IMR-90 (cell line): ENCODE measurements at regions not wholly inside any gene's neighbourhood (a gene's known extent, or its start where the extent isn't known, plus 50 kb on each side); places are given as distances from the start of the nearest gene placed in this dataset.

Experiments
- ATAC-seq: fragments of 200-7000 bp; cut with Tn5 transposase; 2 replicates; pipeline ENCODE4 v1.9.1; 2020; ENCODE audit warnings: low read depth, mild to moderate bottlenecking, moderate library complexity
- BruUV-seq: library from RNA; stranded (reverse); fragments of 400-500 nt; replicated peaks from 2 replicates; lab custom pipeline; 2021; lab: Mats Ljungman, UMichigan
- CTCF ChIA-PET: fragments of 300-600 bp; formaldehyde crosslinking; extraction: SDS; loops from one replicate; lab custom pipeline; 2021; ENCODE audit warnings: antibody characterized with exemption; lab: Yijun Ruan, JAX
- POLR2A ChIA-PET: fragments of 300-600 bp; sonication (Branson Sonifier 250); formaldehyde crosslinking; loops from one replicate; lab custom pipeline; 2022; ENCODE audit warnings: antibody characterized with exemption; ENCODE audit not compliant: unreplicated experiment; lab: Charles Lee
- DNase-seq: peaks from one replicate; pipeline ENCODE4 v3.0.0; 2013
- H2AFZ ChIP-seq: replicated peaks from 2 replicates; pipeline ENCODE3; 2013; ENCODE audit warnings: low read length, mild to moderate bottlenecking; ENCODE audit not compliant: poor library complexity
- H2AK5ac ChIP-seq: 2 replicates; pipeline ENCODE4 v1.6.1; 2013; ENCODE audit warnings: low read depth, low read length, inconsistent platforms
- H2AK9ac ChIP-seq: replicated peaks from 2 replicates; pipeline ENCODE3; 2013; ENCODE audit warnings: mild to moderate bottlenecking, low read depth, low read length, moderate library complexity; ENCODE audit not compliant: poor library complexity
- H2BK120ac ChIP-seq: 2 replicates; pipeline ENCODE4 v1.6.1; 2013; ENCODE audit warnings: low read depth, low read length, inconsistent platforms
- H2BK15ac ChIP-seq: 3 replicates; pipeline ENCODE4 v1.6.1; 2013; ENCODE audit warnings: low read depth, low read length, inconsistent platforms
- H2BK20ac ChIP-seq: 2 replicates; pipeline ENCODE4 v1.6.1; 2013; ENCODE audit warnings: low read depth, mild to moderate bottlenecking, inconsistent platforms, low read length, moderate library complexity
- H2BK5ac ChIP-seq: 2 replicates; pipeline ENCODE4 v1.6.1; 2013; ENCODE audit warnings: mild to moderate bottlenecking, low read depth, low read length, inconsistent platforms; ENCODE audit not compliant: poor library complexity, severe bottlenecking
- H3K14ac ChIP-seq: replicated peaks from 2 replicates; pipeline ENCODE4 v1.6.1; 2013; ENCODE audit warnings: low read depth, low read length, inconsistent platforms
- H3K18ac ChIP-seq: 2 replicates; pipeline ENCODE4 v1.6.1; 2013; ENCODE audit warnings: low read depth, low read length, control low read depth
- H3K23ac ChIP-seq: 2 replicates; pipeline ENCODE4 v1.6.1; 2013; ENCODE audit warnings: low read depth, low read length, inconsistent platforms
- H3K27ac ChIP-seq: 2 replicates; pipeline ENCODE4 v1.5.1; 2013; ENCODE audit warnings: mild to moderate bottlenecking, control low read depth, low read length; ENCODE audit not compliant: insufficient read depth
- H3K27me3 ChIP-seq: 2 replicates; pipeline ENCODE4 v1.6.1; 2013; ENCODE audit warnings: low read length; ENCODE audit not compliant: control insufficient read depth, insufficient read depth
- H3K36me3 ChIP-seq: 2 replicates; pipeline ENCODE4 v1.6.1; 2013; ENCODE audit warnings: low read length, mixed read lengths; ENCODE audit not compliant: control insufficient read depth, insufficient read depth
- H3K4ac ChIP-seq: 2 replicates; pipeline ENCODE4 v1.6.1; 2013; ENCODE audit warnings: low read depth, low read length, inconsistent platforms
- H3K4me1 ChIP-seq: 2 replicates; pipeline ENCODE4 v1.6.1; 2013; ENCODE audit warnings: low read length, mixed read lengths; ENCODE audit not compliant: control insufficient read depth, insufficient read depth
- H3K4me2 ChIP-seq: 2 replicates; pipeline ENCODE4 v1.6.1; 2013; ENCODE audit warnings: low read depth, mild to moderate bottlenecking, control low read depth, low read length, moderate library complexity
- H3K4me3 ChIP-seq: 2 replicates; pipeline ENCODE4 v1.5.1; 2013; ENCODE audit warnings: low read depth, mild to moderate bottlenecking, control low read depth, low read length, moderate library complexity; ENCODE audit not compliant: insufficient read depth
- H3K56ac ChIP-seq: 2 replicates; pipeline ENCODE4 v1.6.1; 2013; ENCODE audit warnings: low read length, inconsistent platforms; ENCODE audit not compliant: insufficient read depth; ENCODE audit errors: extremely low read depth
- H3K79me1 ChIP-seq, 2 experiments: 2 replicates each; pipeline ENCODE4 v1.6.1; 2013; ENCODE audit warnings: low read length in 2 of 2, inconsistent platforms in 1 of 2, low read depth in 1 of 2
- H3K9ac ChIP-seq: 2 replicates; pipeline ENCODE4 v1.6.1; 2013; ENCODE audit warnings: low read depth, low read length, control low read depth
- H3K9me1 ChIP-seq: 2 replicates; pipeline ENCODE4 v1.6.1; 2013; ENCODE audit warnings: low read length, inconsistent platforms; ENCODE audit not compliant: insufficient read depth
- H3K9me3 ChIP-seq: 2 replicates; pipeline ENCODE4 v1.6.1; 2013; ENCODE audit warnings: low read length; ENCODE audit not compliant: control insufficient read depth, insufficient read depth
- H4K20me1 ChIP-seq: 2 replicates; pipeline ENCODE4 v1.6.1; 2013; ENCODE audit warnings: low read length, inconsistent platforms; ENCODE audit not compliant: insufficient read depth
- H4K5ac ChIP-seq: 2 replicates; pipeline ENCODE4 v1.6.1; 2013; ENCODE audit warnings: mild to moderate bottlenecking, low read depth, low read length, control low read depth
- H4K8ac ChIP-seq, 2 experiments: 2 replicates each; pipeline ENCODE4 v1.6.1; 2013; ENCODE audit warnings: low read depth in 2 of 2, low read length in 2 of 2, control low read depth in 1 of 2, inconsistent platforms in 1 of 2
- H4K91ac ChIP-seq: 2 replicates; pipeline ENCODE4 v1.6.1; 2013; ENCODE audit warnings: low read depth, low read length, inconsistent platforms; ENCODE audit not compliant: insufficient read depth
- BHLHE40 ChIP-seq: fragments of 150-350 bp; IDR thresholded peaks from 2 replicates; pipeline ENCODE4 v1.6.1; 2016; ENCODE audit warnings: mild to moderate bottlenecking, low read depth, low read length
- CEBPB ChIP-seq: IDR thresholded peaks from 2 replicates; pipeline ENCODE4 v1.6.1; 2012; ENCODE audit warnings: low read depth, low read length, improper control_type of control experiment
- WGBS, 2 experiments: methylation state at CpG; one replicate each; pipeline versions ENCODE4 v1.1.5 to v1.1.7; 2013; ENCODE audit warnings: missing lambda C conversion rate in 2 of 2; ENCODE audit not compliant: insufficient read length in 1 of 2; ENCODE audit errors: extremely low coverage in 2 of 2; 5-methylcytosine and 5-hydroxymethylcytosine counted together
- dilution Hi-C: fragments of 300-500 bp; cut with HindIII; formaldehyde crosslinking; loops from one replicate; pipeline ENCODE4 v1.14.3; 2018; ENCODE audit warnings: low sequenced_read_pairs; ENCODE audit not compliant: unreplicated experiment
- in situ Hi-C: fragments of 300-500 bp; cut with MboI; formaldehyde crosslinking; loops from 3 replicates; pipeline ENCODE4 v1.14.3; 2019; ENCODE audit warnings: low sequenced_read_pairs, inconsistent platforms, mixed read lengths
- intact Hi-C: fragments of 100-400 bp; cut with micrococcal nuclease; formaldehyde crosslinking; loops from 2 replicates; pipeline ENCODE4 v1.10.0; 2022
- TF ChIP-seq, protein P1 (sequence below): fragments of 150-350 bp; IDR thresholded peaks from 2 replicates; pipeline ENCODE4 v1.6.1; 2017; ENCODE audit warnings: mild to moderate bottlenecking, antibody characterized with exemption, low read length, low read depth

DNA sequence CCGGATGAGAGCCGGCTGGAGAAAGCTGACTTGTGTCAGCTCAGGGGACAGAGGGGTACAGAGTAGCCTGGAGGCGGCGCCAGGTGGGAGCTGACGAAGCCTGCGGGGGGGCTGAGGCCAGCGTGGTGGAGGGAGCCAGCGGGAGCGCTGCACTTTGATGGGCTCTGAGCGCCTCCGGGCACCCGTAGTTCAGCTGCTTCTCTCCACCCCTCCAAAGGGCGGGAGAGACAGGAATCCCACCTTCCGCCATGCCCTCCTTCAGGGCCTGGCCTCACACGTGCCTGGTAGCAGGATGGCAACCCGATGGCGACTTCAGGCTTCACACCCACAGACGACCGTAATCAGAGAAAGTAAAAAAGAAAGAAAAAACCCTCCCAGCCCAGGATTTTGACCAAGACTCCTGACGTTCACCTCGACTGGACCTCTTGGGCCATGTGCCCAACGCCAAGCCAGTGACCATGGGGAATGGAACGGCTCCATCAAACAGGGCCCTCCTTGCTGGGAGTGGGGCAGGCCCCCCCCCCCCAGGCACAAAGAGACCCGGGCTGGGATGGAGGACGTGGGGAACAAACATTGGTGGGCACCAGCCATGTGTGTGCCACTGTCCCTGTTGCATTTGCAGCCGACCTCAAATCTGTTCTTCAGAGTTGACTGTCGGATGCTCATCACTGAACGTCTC lies 60.7 kb upstream of the ASAP2 start:
- no peak overlapping the region for H3K56ac ChIP-seq
- no peak overlapping the region for H3K4me3 ChIP-seq
- H3K4ac ChIP-seq = peak overlapping the region; percentile 53
- H3K27me3 ChIP-seq = no peaks in the 10 kb centered on the region
- no peak overlapping the region for H2BK20ac ChIP-seq
- no peak overlapping the region for H3K9ac ChIP-seq
- peak overlapping the region; percentile 5 for H2AK9ac ChIP-seq
- H3K4me2 ChIP-seq = no peak overlapping the region
- no peak overlapping the region; a peak in 1 of 4 replicates for H4K8ac ChIP-seq
- no peaks in the 10 kb centered on the region for H4K20me1 ChIP-seq
- H3K18ac ChIP-seq = no peak overlapping the region
- H3K9me3 ChIP-seq = no peaks in the 10 kb centered on the region
- H3K14ac ChIP-seq = 0 out of 2 replicates have a peak overlapping the region, but pooled peaks have one; percentile 3
- H3K36me3 ChIP-seq = no peaks in the 10 kb centered on the region
- TF ChIP-seq BHLHE40 (no peak), CEBPB (no peak)
- TF ChIP-seq, protein P1, sequence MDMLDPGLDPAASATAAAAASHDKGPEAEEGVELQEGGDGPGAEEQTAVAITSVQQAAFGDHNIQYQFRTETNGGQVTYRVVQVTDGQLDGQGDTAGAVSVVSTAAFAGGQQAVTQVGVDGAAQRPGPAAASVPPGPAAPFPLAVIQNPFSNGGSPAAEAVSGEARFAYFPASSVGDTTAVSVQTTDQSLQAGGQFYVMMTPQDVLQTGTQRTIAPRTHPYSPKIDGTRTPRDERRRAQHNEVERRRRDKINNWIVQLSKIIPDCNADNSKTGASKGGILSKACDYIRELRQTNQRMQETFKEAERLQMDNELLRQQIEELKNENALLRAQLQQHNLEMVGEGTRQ = no peak
- no peak overlapping the region; the same call in 1 of the 2 replicates for H4K5ac ChIP-seq
- H2AK5ac ChIP-seq = peak overlapping the region; percentile 84
- H2BK15ac ChIP-seq = peak overlapping the region; percentile 47; the same call in 2 of the 3 replicates
- H2BK5ac ChIP-seq = no peak overlapping the region
- H3K4me1 ChIP-seq = peaks cover 19% of the 10 kb centered on the region
- intact Hi-C loops (loop anchor here (10.0 kb wide), 1 partner anchor 489 kb away; the partner anchor contains the start of gene YWHAQ), dilution Hi-C loops (no loop called here), in situ Hi-C loops (loop anchor here (10.0 kb wide), 2 partner anchors 189 to 229 kb away; no protein-coding TSS in a partner anchor)
- ChIA-PET POLR2A (no interaction called here), CTCF (no interaction called here)
- BruUV-seq = no TSS peak
- no peak overlapping the region for H2AFZ ChIP-seq
- peak overlapping the region; percentile 25; the same call in 1 of the 2 replicates for H4K91ac ChIP-seq
- H2BK120ac ChIP-seq = peak overlapping the region; percentile 80; the same call in 1 of the 2 replicates
- peaks cover 0 to 9% of the 10 kb centered on the region in 2 experiments; a peak in 1 of 4 replicates for H3K79me1 ChIP-seq
- no peak overlapping the region for H3K23ac ChIP-seq
- ATAC-seq (no peak), DNase-seq (no peak)
- 92% methylated on average over 11 of the region's 28 CpGs; no CpG with 5 or more reads in 1 of the 2 experiments for WGBS, 2 experiments
- no peak overlapping the region for H3K27ac ChIP-seq
- peaks cover 15% of the 10 kb centered on the region for H3K9me1 ChIP-seq
